NCI-H2081 treated with DMSO at 0.1 percent for 48 hours (cell line): ENCODE measurements at regions not wholly inside any gene's neighbourhood (a gene's known extent, or its start where the extent isn't known, plus 50 kb on each side); places are given as distances from the start of the nearest gene placed in this dataset.

Experiments used
- DNase-seq: peaks from one replicate; lab custom pipeline; 2025; lab: John Stamatoyannopoulos, UW

- no peak for DNase-seq
Observed at GRCh38 chr3:40858364-40859115, 333.8 kb downstream of the ZNF621 start.

- no peak for DNase-seq
Observed at GRCh38 chr3:40862946-40863345, 336.4 kb upstream of the CTNNB1 start.

GRCh38 chr3:40864146-40864782 lies 335.0 kb upstream of the CTNNB1 start:
- no peak for DNase-seq

GRCh38 chr3:40864915-40865314 lies 334.4 kb upstream of the CTNNB1 start:
- DNase-seq: no peak

- no peak for DNase-seq
Observed at GRCh38 chr3:40867797-40868196, 331.5 kb upstream of the CTNNB1 start.

- no peak for DNase-seq
Observed at GRCh38 chr3:40869013-40869412, 330.3 kb upstream of the CTNNB1 start.

- DNase-seq: no peak
Observed at GRCh38 chr3:40869939-40870338, 329.4 kb upstream of the CTNNB1 start.

- DNase-seq: no peak
Observed at GRCh38 chr3:40871394-40871793, 327.9 kb upstream of the CTNNB1 start.

GRCh38 chr3:40872258-40872920 lies 326.9 kb upstream of the CTNNB1 start:
- no peak for DNase-seq

- no peak for DNase-seq
Observed at GRCh38 chr3:40873476-40873875, 325.8 kb upstream of the CTNNB1 start.

- no peak for DNase-seq
Observed at GRCh38 chr3:40873934-40874699, 325.2 kb upstream of the CTNNB1 start.

GRCh38 chr3:40875581-40875980 lies 323.7 kb upstream of the CTNNB1 start:
- DNase-seq: no peak

GRCh38 chr3:40876009-40876408 lies 323.3 kb upstream of the CTNNB1 start:
- DNase-seq: no peak

- DNase-seq: no peak
Observed at GRCh38 chr3:40876496-40876895, 322.8 kb upstream of the CTNNB1 start.

GRCh38 chr3:40877631-40878463 lies 321.5 kb upstream of the CTNNB1 start:
- DNase-seq: no peak

- DNase-seq: no peak
Observed at GRCh38 chr3:40878464-40878905, 320.8 kb upstream of the CTNNB1 start.

GRCh38 chr3:40885430-40885829 lies 313.9 kb upstream of the CTNNB1 start:
- no peak for DNase-seq

- no peak for DNase-seq
Observed at GRCh38 chr3:40886660-40887425, 312.5 kb upstream of the CTNNB1 start.

- DNase-seq: no peak
Observed at GRCh38 chr3:40891186-40891585, 308.1 kb upstream of the CTNNB1 start.

GRCh38 chr3:40895109-40895508 lies 304.2 kb upstream of the CTNNB1 start:
- no peak for DNase-seq

GRCh38 chr3:40899286-40899712 lies 300.0 kb upstream of the CTNNB1 start:
- DNase-seq: no peak
